Hepatocyte (in vitro differentiated cells): ENCODE measurements at regions not wholly inside any gene's neighbourhood (a gene's known extent, or its start where the extent isn't known, plus 50 kb on each side); places are given as distances from the start of the nearest gene placed in this dataset.

ENCODE experiments used
- DNase-seq: peaks from one replicate; pipeline ENCODE4 v3.0.0-alpha.2; 2016; ENCODE audit warnings: low spot score
- H2AFZ ChIP-seq: fragments of 200-600 bp; sonication (generic); 2 replicates; pipeline ENCODE4 v1.6.0; 2016; ENCODE audit warnings: antibody characterized with exemption, mild to moderate bottlenecking
- H3K27ac ChIP-seq: fragments of 200-600 bp; sonication (generic); 2 replicates; pipeline ENCODE4 v1.5.1; 2016; ENCODE audit warnings: mild to moderate bottlenecking
- H3K27me3 ChIP-seq: fragments of 200-600 bp; sonication (generic); 2 replicates; pipeline ENCODE4 v1.6.1; 2016
- H3K36me3 ChIP-seq: fragments of 200-600 bp; sonication (generic); replicated peaks from 2 replicates; pipeline ENCODE4 v1.5.1; 2016; ENCODE audit warnings: low read depth; ENCODE audit not compliant: insufficient read depth
- H3K4me1 ChIP-seq: fragments of 200-600 bp; sonication (generic); 2 replicates; pipeline ENCODE4 v1.5.1; 2016; ENCODE audit warnings: mild to moderate bottlenecking, moderate library complexity; ENCODE audit not compliant: insufficient read depth
- H3K4me2 ChIP-seq: fragments of 200-600 bp; sonication (generic); 2 replicates; pipeline ENCODE4 v1.6.0; 2016
- H3K4me3 ChIP-seq: fragments of 200-600 bp; sonication (generic); 2 replicates; pipeline ENCODE4 v1.5.1; 2016; ENCODE audit warnings: mild to moderate bottlenecking
- H3K79me2 ChIP-seq: fragments of 200-600 bp; sonication (generic); 2 replicates; pipeline ENCODE4 v1.6.0; 2017; ENCODE audit warnings: mild to moderate bottlenecking
- H3K9me2 ChIP-seq: fragments of 200-600 bp; sonication (generic); replicated peaks from 2 replicates; pipeline ENCODE4 v1.6.0; 2017; ENCODE audit warnings: mild to moderate bottlenecking; ENCODE audit not compliant: insufficient read depth
- H3K9me3 ChIP-seq: fragments of 200-600 bp; sonication (generic); 2 replicates; pipeline ENCODE4 v1.5.1; 2016; ENCODE audit warnings: low read depth, mild to moderate bottlenecking
- H4K20me1 ChIP-seq: fragments of 200-600 bp; sonication (generic); 2 replicates; pipeline ENCODE4 v1.6.0; 2016; ENCODE audit warnings: mild to moderate bottlenecking; ENCODE audit not compliant: insufficient read depth, poor library complexity, severe bottlenecking
- CTCF ChIP-seq: fragments of 200-600 bp; sonication (generic); IDR thresholded peaks from 2 replicates; pipeline ENCODE4 v1.5.1; 2016; ENCODE audit warnings: antibody characterized with exemption, mild to moderate bottlenecking; ENCODE audit not compliant: poor library complexity
- EZH2 ChIP-seq: fragments of 200-600 bp; sonication (generic); IDR thresholded peaks from 2 replicates; pipeline ENCODE4 v1.6.1; 2016; ENCODE audit warnings: antibody characterized with exemption, mild to moderate bottlenecking, borderline replicate concordance
- EZH2phosphoT487 ChIP-seq: fragments of 200-600 bp; sonication (generic); IDR thresholded peaks from one replicate; pipeline ENCODE4 v1.6.1; 2018; ENCODE audit warnings: antibody characterized with exemption, mild to moderate bottlenecking, low read depth, moderate library complexity; ENCODE audit not compliant: unreplicated experiment, severe bottlenecking
- WGBS: methylation state at CpG from one replicate; pipeline ENCODE4 v1.1.6; 2016; ENCODE audit warnings: low lambda C conversion rate; ENCODE audit errors: missing lambda C conversion rate; 5-methylcytosine and 5-hydroxymethylcytosine counted together

DNA sequence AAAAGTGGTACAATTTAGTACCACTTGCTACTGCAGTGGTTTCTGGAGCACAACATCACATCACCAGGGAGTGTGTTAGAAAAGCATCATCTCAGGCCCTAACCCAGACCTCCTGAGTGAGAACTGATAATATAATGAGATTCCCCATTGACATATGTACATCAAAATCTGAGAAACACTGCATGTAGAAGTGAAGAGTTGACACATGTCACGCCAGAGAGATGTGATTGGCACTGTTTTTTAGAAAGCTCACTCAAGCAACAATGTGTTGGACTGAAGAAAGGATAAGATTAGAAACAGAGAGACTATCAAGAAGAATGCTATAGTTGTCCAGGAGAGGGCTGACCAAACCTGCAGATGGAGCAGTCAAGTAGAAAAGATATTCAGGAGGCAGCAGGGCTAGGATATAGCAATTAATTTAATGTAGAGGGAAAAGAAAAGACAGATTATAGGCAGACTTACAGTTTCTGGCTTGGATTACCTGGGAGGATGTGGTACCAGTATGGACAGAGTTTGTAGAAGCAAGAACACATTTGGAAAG lies 324.4 kb upstream of the ADAMTSL1 start:
- no peaks in the 10 kb centered on the region for H3K9me3 ChIP-seq
- no peak overlapping the region for H2AFZ ChIP-seq
- no peak overlapping the region for H3K4me2 ChIP-seq
- no peaks in the 10 kb centered on the region for H3K79me2 ChIP-seq
- no peak for TF ChIP-seq EZH2
- peak; percentile 23 for TF ChIP-seq CTCF
- no peak overlapping the region for H3K4me3 ChIP-seq
- 86% methylated on average over 1 of the region's 1 CpG for WGBS
- no peak for DNase-seq
- H4K20me1 ChIP-seq = no peaks in the 10 kb centered on the region
- no peak overlapping the region for H3K27ac ChIP-seq
- no peaks in the 10 kb centered on the region for H3K27me3 ChIP-seq
- no peaks in the 10 kb centered on the region for H3K9me2 ChIP-seq
- no peaks in the 10 kb centered on the region for H3K4me1 ChIP-seq
- no peaks in the 10 kb centered on the region for H3K36me3 ChIP-seq

DNA sequence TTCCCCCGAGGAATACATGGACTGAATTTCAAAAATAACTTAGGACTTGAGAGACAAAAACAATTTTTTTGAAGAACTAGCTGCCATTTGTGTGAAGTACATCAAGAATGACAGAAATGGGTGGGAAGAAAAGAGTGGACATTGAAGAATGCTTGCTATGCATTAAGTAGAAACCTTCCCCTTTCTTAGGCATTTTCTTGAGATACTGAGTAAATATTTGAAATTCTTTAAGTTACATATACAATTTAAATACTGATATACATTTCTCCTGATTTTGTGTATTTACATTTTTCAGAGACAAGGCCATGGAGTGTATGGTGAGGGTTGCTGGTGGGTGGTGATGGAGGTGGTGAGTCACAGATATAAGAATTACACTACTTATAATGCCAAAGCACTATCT lies 319.3 kb upstream of the ADAMTSL1 start:
- H3K4me2 ChIP-seq = no peak overlapping the region
- no peaks in the 10 kb centered on the region for H4K20me1 ChIP-seq
- H3K79me2 ChIP-seq = no peaks in the 10 kb centered on the region
- H3K36me3 ChIP-seq = no peaks in the 10 kb centered on the region
- no peaks in the 10 kb centered on the region for H3K9me3 ChIP-seq
- no peaks in the 10 kb centered on the region for H3K27me3 ChIP-seq
- H2AFZ ChIP-seq = no peak overlapping the region
- no peak overlapping the region for H3K27ac ChIP-seq
- H3K4me3 ChIP-seq = no peak overlapping the region
- no peaks in the 10 kb centered on the region for H3K9me2 ChIP-seq
- H3K4me1 ChIP-seq = peaks cover 4% of the 10 kb centered on the region
- TF ChIP-seq EZH2phosphoT487 = no peak
- TF ChIP-seq EZH2 = no peak
- no peak for TF ChIP-seq CTCF
- no peak for DNase-seq
- 79% methylated on average over 1 of the region's 1 CpG for WGBS

DNA sequence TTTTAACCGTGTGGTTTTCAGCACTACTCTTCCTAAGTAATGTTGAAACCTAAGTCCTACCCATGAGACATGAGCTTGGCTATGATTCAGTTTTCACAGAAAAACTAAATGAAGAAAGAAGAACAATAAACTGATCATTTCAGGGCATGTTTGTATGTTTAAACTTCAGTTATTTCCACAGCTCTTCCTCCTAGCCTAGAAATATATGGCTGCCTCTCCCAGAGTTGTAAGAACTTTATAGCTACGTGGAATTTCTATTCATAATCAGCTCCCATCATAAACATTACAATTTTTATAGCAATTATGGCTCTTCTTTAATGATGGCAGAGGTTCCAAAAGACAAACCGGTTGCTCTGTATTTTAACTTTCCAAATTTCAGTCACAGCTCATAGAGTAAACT lies 314.7 kb upstream of the ADAMTSL1 start:
- Histone ChIP-seq H3K27ac (peak overlapping the region; percentile 8), H2AFZ (no peak overlapping the region), H3K9me2 (no peaks in the 10 kb centered on the region), H3K4me1 (peaks cover 4% of the 10 kb centered on the region), H3K36me3 (no peaks in the 10 kb centered on the region), H3K9me3 (no peaks in the 10 kb centered on the region), H3K4me3 (no peak overlapping the region), H3K79me2 (no peaks in the 10 kb centered on the region), H3K27me3 (no peaks in the 10 kb centered on the region), H4K20me1 (no peaks in the 10 kb centered on the region), H3K4me2 (no peak overlapping the region)
- WGBS = 77% methylated on average over 3 of the region's 3 CpGs
- TF ChIP-seq CTCF (no peak), EZH2 (no peak), EZH2phosphoT487 (no peak)
- DNase-seq = no peak

- Histone ChIP-seq H3K4me3 (no peak overlapping the region), H3K9me2 (no peaks in the 10 kb centered on the region), H3K27ac (no peak overlapping the region), H3K9me3 (no peaks in the 10 kb centered on the region), H3K4me2 (no peak overlapping the region), H3K4me1 (peaks cover 4% of the 10 kb centered on the region), H4K20me1 (no peaks in the 10 kb centered on the region), H3K27me3 (no peaks in the 10 kb centered on the region), H2AFZ (no peak overlapping the region), H3K79me2 (no peaks in the 10 kb centered on the region), H3K36me3 (no peaks in the 10 kb centered on the region)
- DNase-seq = no peak
- TF ChIP-seq EZH2 (no peak), EZH2phosphoT487 (no peak), CTCF (no peak)
- WGBS = 35% methylated on average over 1 of the region's 1 CpG
These were observed 310.8 kb upstream of the ADAMTSL1 start for GRCh38 chr9:18163146-18163545.
